MM.1S (cell line): ENCODE measurements at regions not wholly inside any gene's neighbourhood (a gene's known extent, or its start where the extent isn't known, plus 50 kb on each side); places are given as distances from the start of the nearest gene placed in this dataset.
"Not testable (repeated sequence)": the region's sequence is repeated elsewhere in the genome, so short reads cannot be mapped to it uniquely, and the experiment has no call there.

Experiments
- EZH2 ChIP-seq: fragments of 300-600 bp; sonication (generic); optimal IDR thresholded peaks from 2 replicates; pipeline ENCODE3; 2017; ENCODE audit warnings: low read depth, mild to moderate bottlenecking, antibody characterized with exemption, low read length, mixed read lengths
- EZH2phosphoT487 ChIP-seq: fragments of 300-600 bp; sonication (generic); IDR thresholded peaks from 2 replicates; pipeline ENCODE4 v1.6.1; 2018; ENCODE audit warnings: antibody characterized with exemption, low read length
- TF ChIP-seq, protein P1 (sequence below): fragments of 300-600 bp; sonication (generic); IDR thresholded peaks from 2 replicates; pipeline ENCODE4 v1.5.1; 2016; ENCODE audit warnings: antibody characterized with exemption, low read length, mixed read lengths

GRCh38 chr12:131272283-131272814 lies 318.6 kb downstream of the ADGRD1 start:
- TF ChIP-seq, protein P1, sequence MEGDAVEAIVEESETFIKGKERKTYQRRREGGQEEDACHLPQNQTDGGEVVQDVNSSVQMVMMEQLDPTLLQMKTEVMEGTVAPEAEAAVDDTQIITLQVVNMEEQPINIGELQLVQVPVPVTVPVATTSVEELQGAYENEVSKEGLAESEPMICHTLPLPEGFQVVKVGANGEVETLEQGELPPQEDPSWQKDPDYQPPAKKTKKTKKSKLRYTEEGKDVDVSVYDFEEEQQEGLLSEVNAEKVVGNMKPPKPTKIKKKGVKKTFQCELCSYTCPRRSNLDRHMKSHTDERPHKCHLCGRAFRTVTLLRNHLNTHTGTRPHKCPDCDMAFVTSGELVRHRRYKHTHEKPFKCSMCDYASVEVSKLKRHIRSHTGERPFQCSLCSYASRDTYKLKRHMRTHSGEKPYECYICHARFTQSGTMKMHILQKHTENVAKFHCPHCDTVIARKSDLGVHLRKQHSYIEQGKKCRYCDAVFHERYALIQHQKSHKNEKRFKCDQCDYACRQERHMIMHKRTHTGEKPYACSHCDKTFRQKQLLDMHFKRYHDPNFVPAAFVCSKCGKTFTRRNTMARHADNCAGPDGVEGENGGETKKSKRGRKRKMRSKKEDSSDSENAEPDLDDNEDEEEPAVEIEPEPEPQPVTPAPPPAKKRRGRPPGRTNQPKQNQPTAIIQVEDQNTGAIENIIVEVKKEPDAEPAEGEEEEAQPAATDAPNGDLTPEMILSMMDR: not testable (repeated sequence)
- TF ChIP-seq EZH2, EZH2phosphoT487: not testable (repeated sequence)
